Keratinocyte (primary cell): ENCODE measurements at regions not wholly inside any gene's neighbourhood (a gene's known extent, or its start where the extent isn't known, plus 50 kb on each side); places are given as distances from the start of the nearest gene placed in this dataset.

Experiments used
- DNase-seq: peaks from one replicate; pipeline ENCODE4 v3.0.0-alpha.2; 2011; ENCODE audit warnings: low read depth, missing footprints, low spot score
- FAIRE-seq: peaks from 2 replicates; lab custom pipeline; 2011; peaks lifted over from hg19 to GRCh38; lab: Jason Lieb, UNC
- H2AFZ ChIP-seq: 2 replicates; pipeline ENCODE4 v1.6.0; 2012; ENCODE audit warnings: low read length, control low read depth, inconsistent platforms; ENCODE audit not compliant: control insufficient read depth
- H3K27ac ChIP-seq: 2 replicates; pipeline ENCODE4 v1.5.1; 2011; ENCODE audit warnings: low read length; ENCODE audit not compliant: control insufficient read depth, insufficient read depth
- H3K27me3 ChIP-seq: 3 replicates; pipeline ENCODE4 v1.6.0; 2011; ENCODE audit warnings: low read length; ENCODE audit not compliant: control insufficient read depth, insufficient read depth; ENCODE audit errors: extremely low read depth
- H3K36me3 ChIP-seq, 2 experiments: 2 replicates in 1 of 2; 3 replicates in 1 of 2; pipeline ENCODE4 v1.5.1; 2011; ENCODE audit warnings: low read length in 2 of 2, mild to moderate bottlenecking in 1 of 2; ENCODE audit not compliant: control insufficient read depth in 2 of 2, insufficient read depth in 2 of 2; ENCODE audit errors: extremely low read depth in 1 of 2
- H3K4me1 ChIP-seq: 3 replicates; pipeline ENCODE4 v1.5.1; 2011; ENCODE audit warnings: low read length; ENCODE audit not compliant: control insufficient read depth, insufficient read depth; ENCODE audit errors: extremely low read depth
- H3K4me2 ChIP-seq: 3 replicates; pipeline ENCODE4 v1.6.0; 2011; ENCODE audit warnings: low read depth, low read length; ENCODE audit not compliant: control insufficient read depth, insufficient read depth; ENCODE audit errors: extremely low read depth
- H3K4me3 ChIP-seq, 3 experiments: fragments of 200-600 bp in 1 of 3; sonication (generic) in 1 of 3; 2 replicates in 2 of 3; 3 replicates in 1 of 3; pipeline ENCODE4 v1.5.1; 2011 to 2016; ENCODE audit warnings: low read length in 3 of 3, mild to moderate bottlenecking in 3 of 3, control low read depth in 2 of 3, inconsistent platforms in 1 of 3, low read depth in 1 of 3, mixed read lengths in 1 of 3, mixed run types in 1 of 3, moderate library complexity in 1 of 3; ENCODE audit not compliant: control insufficient read depth in 2 of 3, insufficient read depth in 2 of 3; ENCODE audit errors: extremely low read depth in 1 of 3
- H3K79me2 ChIP-seq: 2 replicates; pipeline ENCODE4 v1.6.0; 2012; ENCODE audit warnings: low read length; ENCODE audit not compliant: control insufficient read depth, insufficient read depth
- H3K9ac ChIP-seq: 3 replicates; pipeline ENCODE4 v1.6.0; 2011; ENCODE audit warnings: low read length; ENCODE audit not compliant: control insufficient read depth, insufficient read depth; ENCODE audit errors: extremely low read depth
- H3K9me1 ChIP-seq: 3 replicates; pipeline ENCODE4 v1.6.0; 2011; ENCODE audit warnings: low read length; ENCODE audit not compliant: control insufficient read depth, insufficient read depth; ENCODE audit errors: extremely low read depth
- H3K9me3 ChIP-seq: 2 replicates; pipeline ENCODE4 v1.5.1; 2012; ENCODE audit warnings: low read depth, low read length; ENCODE audit not compliant: control insufficient read depth
- H4K20me1 ChIP-seq: 3 replicates; pipeline ENCODE4 v1.6.0; 2011; ENCODE audit warnings: low read length; ENCODE audit not compliant: control insufficient read depth, insufficient read depth; ENCODE audit errors: extremely low read depth
- CTCF ChIP-seq, 3 experiments: IDR thresholded peaks in 1 of 3; conservative IDR thresholded peaks in 1 of 3; optimal IDR thresholded peaks in 1 of 3; 2 replicates in 2 of 3; 3 replicates in 1 of 3; pipeline versions ENCODE3 to v1.5.1; 2011; ENCODE audit warnings: low read length in 3 of 3, mild to moderate bottlenecking in 3 of 3, moderate library complexity in 2 of 3, control low read depth in 1 of 3, inconsistent platforms in 1 of 3; ENCODE audit not compliant: insufficient read depth in 2 of 3; ENCODE audit errors: extremely low read depth in 1 of 3
- EZH2 ChIP-seq: IDR thresholded peaks from one replicate; pipeline ENCODE4 v1.6.1; 2012; ENCODE audit warnings: inconsistent platforms, mild to moderate bottlenecking, low read length, moderate library complexity
- dilution Hi-C: fragments of 300-500 bp; cut with MboI; formaldehyde crosslinking; loops from one replicate; pipeline ENCODE4 v1.7.0; 2020; ENCODE audit warnings: low sequenced_read_pairs; ENCODE audit not compliant: extremely low pct_ligation_motif_present

DNA sequence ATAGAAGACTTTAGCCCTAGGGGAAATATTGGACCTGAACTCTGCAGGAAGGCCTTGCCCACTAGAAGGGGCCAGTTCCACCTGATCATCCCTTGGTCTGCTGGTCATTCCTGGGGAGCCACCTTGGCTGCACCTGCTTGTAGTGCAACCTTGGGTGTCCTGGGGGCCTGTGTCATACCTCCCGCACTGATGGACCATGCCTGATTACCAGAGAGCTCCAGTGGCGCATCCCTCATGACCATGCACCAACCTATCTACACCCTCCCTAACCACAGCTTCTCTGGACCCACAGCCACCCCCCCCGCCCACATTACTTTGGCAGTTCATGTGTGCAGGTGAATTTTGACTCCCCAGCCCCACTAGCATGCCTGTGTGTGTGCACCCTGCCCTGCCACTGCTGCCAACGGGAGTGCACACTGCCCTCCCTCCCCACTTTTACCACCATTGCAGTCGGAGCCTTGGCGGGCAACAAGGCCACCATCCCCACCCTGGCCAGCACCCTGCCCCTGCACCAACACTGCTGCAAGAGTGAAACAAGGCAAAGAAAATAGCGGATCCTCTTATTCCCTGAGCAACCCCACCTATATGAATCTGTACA lies 208.1 kb downstream of the FAM47B start:
- no peaks in the 10 kb centered on the region for H3K9me1 ChIP-seq
- DNase-seq: no peak
- dilution Hi-C loops: no loop called here

DNA sequence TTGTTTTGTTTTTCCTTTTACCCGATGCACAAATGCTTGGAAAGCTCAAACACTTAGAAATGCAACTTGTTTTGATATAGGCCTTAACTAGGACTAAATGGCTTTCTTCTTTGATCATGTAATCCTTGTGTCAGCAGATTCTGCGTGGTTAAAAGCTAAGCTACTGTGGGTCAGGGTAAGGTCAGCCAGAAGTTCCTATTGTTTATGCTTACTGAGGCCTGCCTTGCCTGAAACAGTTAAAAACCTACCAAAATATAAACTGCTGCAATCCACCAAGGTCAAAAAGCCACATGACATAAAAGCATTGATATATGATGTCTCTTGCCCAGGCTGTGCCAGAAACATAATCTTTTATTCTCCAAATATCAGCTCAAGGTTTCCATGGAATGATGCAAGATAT lies 223.4 kb downstream of the FAM47B start:
- no peaks in the 10 kb centered on the region for H3K4me1 ChIP-seq
- H3K79me2 ChIP-seq: no peaks in the 10 kb centered on the region
- TF ChIP-seq EZH2 (no peak), CTCF (optimal IDR thresholded peaks at IDR 0.05 in 1 of 3, IDR thresholded peaks at IDR 0.05 in 1 of 3, conservative IDR thresholded peaks at IDR 0.05 in 1 of 3; ENCODE audit: extremely low read depth in 1 of 3, insufficient read depth in 2 of 3, low read length in 3 of 3) (no peak)
- no peak overlapping the region for H3K4me2 ChIP-seq
- no peaks in the 10 kb centered on the region for H3K36me3 ChIP-seq
- FAIRE-seq (no peak), DNase-seq (no peak)
- H3K27me3 ChIP-seq: no peaks in the 10 kb centered on the region
- no peaks in the 10 kb centered on the region for H3K9me1 ChIP-seq
- no peak overlapping the region for H3K4me3 ChIP-seq
- no peaks in the 10 kb centered on the region for H4K20me1 ChIP-seq
- H3K27ac ChIP-seq: no peak overlapping the region
- no peaks in the 10 kb centered on the region for H3K9me3 ChIP-seq
- dilution Hi-C loops: no loop called here
- H2AFZ ChIP-seq: no peak overlapping the region
- no peak overlapping the region for H3K9ac ChIP-seq

More for the DNA sequence above, 208.1 kb downstream of the FAM47B start:
- Histone ChIP-seq H3K79me2 (no peaks in the 10 kb centered on the region), H3K4me1 (no peaks in the 10 kb centered on the region), H2AFZ (no peak overlapping the region), H3K4me3 (no peak overlapping the region), H3K9me3 (no peaks in the 10 kb centered on the region), H3K9ac (no peak overlapping the region), H4K20me1 (no peaks in the 10 kb centered on the region), H3K4me2 (no peak overlapping the region), H3K27me3 (no peaks in the 10 kb centered on the region), H3K36me3 (no peaks in the 10 kb centered on the region), H3K27ac (no peak overlapping the region)
- FAIRE-seq: no peak
- TF ChIP-seq EZH2 (no peak), CTCF (optimal IDR thresholded peaks at IDR 0.05 in 1 of 3, IDR thresholded peaks at IDR 0.05 in 1 of 3, conservative IDR thresholded peaks at IDR 0.05 in 1 of 3; ENCODE audit: extremely low read depth in 1 of 3, insufficient read depth in 2 of 3, low read length in 3 of 3) (no peak)
